IMR-90 (cell line): ENCODE measurements at regions not wholly inside any gene's neighbourhood (a gene's known extent, or its start where the extent isn't known, plus 50 kb on each side); places are given as distances from the start of the nearest gene placed in this dataset.

Source experiments
- ATAC-seq: fragments of 200-7000 bp; cut with Tn5 transposase; 2 replicates; pipeline ENCODE4 v1.9.1; 2020; ENCODE audit warnings: low read depth, mild to moderate bottlenecking, moderate library complexity
- BruUV-seq: library from RNA; stranded (reverse); fragments of 400-500 nt; replicated peaks from 2 replicates; lab custom pipeline; 2021; lab: Mats Ljungman, UMichigan
- CTCF ChIA-PET: fragments of 300-600 bp; formaldehyde crosslinking; extraction: SDS; loops from one replicate; lab custom pipeline; 2021; ENCODE audit warnings: antibody characterized with exemption; lab: Yijun Ruan, JAX
- POLR2A ChIA-PET: fragments of 300-600 bp; sonication (Branson Sonifier 250); formaldehyde crosslinking; loops from one replicate; lab custom pipeline; 2022; ENCODE audit warnings: antibody characterized with exemption; ENCODE audit not compliant: unreplicated experiment; lab: Charles Lee
- DNase-seq: peaks from one replicate; pipeline ENCODE4 v3.0.0; 2013
- H2AFZ ChIP-seq: replicated peaks from 2 replicates; pipeline ENCODE3; 2013; ENCODE audit warnings: low read length, mild to moderate bottlenecking; ENCODE audit not compliant: poor library complexity
- H2AK5ac ChIP-seq: 2 replicates; pipeline ENCODE4 v1.6.1; 2013; ENCODE audit warnings: low read depth, low read length, inconsistent platforms
- H2AK9ac ChIP-seq: replicated peaks from 2 replicates; pipeline ENCODE3; 2013; ENCODE audit warnings: mild to moderate bottlenecking, low read depth, low read length, moderate library complexity; ENCODE audit not compliant: poor library complexity
- H2BK120ac ChIP-seq: 2 replicates; pipeline ENCODE4 v1.6.1; 2013; ENCODE audit warnings: low read depth, low read length, inconsistent platforms
- H2BK15ac ChIP-seq: 3 replicates; pipeline ENCODE4 v1.6.1; 2013; ENCODE audit warnings: low read depth, low read length, inconsistent platforms
- H2BK20ac ChIP-seq: 2 replicates; pipeline ENCODE4 v1.6.1; 2013; ENCODE audit warnings: low read depth, mild to moderate bottlenecking, inconsistent platforms, low read length, moderate library complexity
- H2BK5ac ChIP-seq: 2 replicates; pipeline ENCODE4 v1.6.1; 2013; ENCODE audit warnings: mild to moderate bottlenecking, low read depth, low read length, inconsistent platforms; ENCODE audit not compliant: poor library complexity, severe bottlenecking
- H3K14ac ChIP-seq: replicated peaks from 2 replicates; pipeline ENCODE4 v1.6.1; 2013; ENCODE audit warnings: low read depth, low read length, inconsistent platforms
- H3K18ac ChIP-seq: 2 replicates; pipeline ENCODE4 v1.6.1; 2013; ENCODE audit warnings: low read depth, low read length, control low read depth
- H3K23ac ChIP-seq: 2 replicates; pipeline ENCODE4 v1.6.1; 2013; ENCODE audit warnings: low read depth, low read length, inconsistent platforms
- H3K27ac ChIP-seq: 2 replicates; pipeline ENCODE4 v1.5.1; 2013; ENCODE audit warnings: mild to moderate bottlenecking, control low read depth, low read length; ENCODE audit not compliant: insufficient read depth
- H3K27me3 ChIP-seq: 2 replicates; pipeline ENCODE4 v1.6.1; 2013; ENCODE audit warnings: low read length; ENCODE audit not compliant: control insufficient read depth, insufficient read depth
- H3K36me3 ChIP-seq: 2 replicates; pipeline ENCODE4 v1.6.1; 2013; ENCODE audit warnings: low read length, mixed read lengths; ENCODE audit not compliant: control insufficient read depth, insufficient read depth
- H3K4ac ChIP-seq: 2 replicates; pipeline ENCODE4 v1.6.1; 2013; ENCODE audit warnings: low read depth, low read length, inconsistent platforms
- H3K4me1 ChIP-seq: 2 replicates; pipeline ENCODE4 v1.6.1; 2013; ENCODE audit warnings: low read length, mixed read lengths; ENCODE audit not compliant: control insufficient read depth, insufficient read depth
- H3K4me2 ChIP-seq: 2 replicates; pipeline ENCODE4 v1.6.1; 2013; ENCODE audit warnings: low read depth, mild to moderate bottlenecking, control low read depth, low read length, moderate library complexity
- H3K4me3 ChIP-seq: 2 replicates; pipeline ENCODE4 v1.5.1; 2013; ENCODE audit warnings: low read depth, mild to moderate bottlenecking, control low read depth, low read length, moderate library complexity; ENCODE audit not compliant: insufficient read depth
- H3K56ac ChIP-seq: 2 replicates; pipeline ENCODE4 v1.6.1; 2013; ENCODE audit warnings: low read length, inconsistent platforms; ENCODE audit not compliant: insufficient read depth; ENCODE audit errors: extremely low read depth
- H3K79me1 ChIP-seq, 2 experiments: 2 replicates each; pipeline ENCODE4 v1.6.1; 2013; ENCODE audit warnings: low read length in 2 of 2, inconsistent platforms in 1 of 2, low read depth in 1 of 2
- H3K9ac ChIP-seq: 2 replicates; pipeline ENCODE4 v1.6.1; 2013; ENCODE audit warnings: low read depth, low read length, control low read depth
- H3K9me1 ChIP-seq: 2 replicates; pipeline ENCODE4 v1.6.1; 2013; ENCODE audit warnings: low read length, inconsistent platforms; ENCODE audit not compliant: insufficient read depth
- H3K9me3 ChIP-seq: 2 replicates; pipeline ENCODE4 v1.6.1; 2013; ENCODE audit warnings: low read length; ENCODE audit not compliant: control insufficient read depth, insufficient read depth
- H4K20me1 ChIP-seq: 2 replicates; pipeline ENCODE4 v1.6.1; 2013; ENCODE audit warnings: low read length, inconsistent platforms; ENCODE audit not compliant: insufficient read depth
- H4K5ac ChIP-seq: 2 replicates; pipeline ENCODE4 v1.6.1; 2013; ENCODE audit warnings: mild to moderate bottlenecking, low read depth, low read length, control low read depth
- H4K8ac ChIP-seq, 2 experiments: 2 replicates each; pipeline ENCODE4 v1.6.1; 2013; ENCODE audit warnings: low read depth in 2 of 2, low read length in 2 of 2, control low read depth in 1 of 2, inconsistent platforms in 1 of 2
- H4K91ac ChIP-seq: 2 replicates; pipeline ENCODE4 v1.6.1; 2013; ENCODE audit warnings: low read depth, low read length, inconsistent platforms; ENCODE audit not compliant: insufficient read depth
- BHLHE40 ChIP-seq: fragments of 150-350 bp; IDR thresholded peaks from 2 replicates; pipeline ENCODE4 v1.6.1; 2016; ENCODE audit warnings: mild to moderate bottlenecking, low read depth, low read length
- RFX5 ChIP-seq: IDR thresholded peaks from 2 replicates; pipeline ENCODE4 v1.8.0; 2012; ENCODE audit warnings: low read depth, mild to moderate bottlenecking, low read length, moderate library complexity
- WGBS, 2 experiments: methylation state at CpG; one replicate each; pipeline versions ENCODE4 v1.1.5 to v1.1.7; 2013; ENCODE audit warnings: missing lambda C conversion rate in 2 of 2; ENCODE audit not compliant: insufficient read length in 1 of 2; ENCODE audit errors: extremely low coverage in 2 of 2; 5-methylcytosine and 5-hydroxymethylcytosine counted together
- dilution Hi-C: fragments of 300-500 bp; cut with HindIII; formaldehyde crosslinking; loops from one replicate; pipeline ENCODE4 v1.14.3; 2018; ENCODE audit warnings: low sequenced_read_pairs; ENCODE audit not compliant: unreplicated experiment
- in situ Hi-C: fragments of 300-500 bp; cut with MboI; formaldehyde crosslinking; loops from 3 replicates; pipeline ENCODE4 v1.14.3; 2019; ENCODE audit warnings: low sequenced_read_pairs, inconsistent platforms, mixed read lengths
- intact Hi-C: fragments of 100-400 bp; cut with micrococcal nuclease; formaldehyde crosslinking; loops from 2 replicates; pipeline ENCODE4 v1.10.0; 2022

DNA sequence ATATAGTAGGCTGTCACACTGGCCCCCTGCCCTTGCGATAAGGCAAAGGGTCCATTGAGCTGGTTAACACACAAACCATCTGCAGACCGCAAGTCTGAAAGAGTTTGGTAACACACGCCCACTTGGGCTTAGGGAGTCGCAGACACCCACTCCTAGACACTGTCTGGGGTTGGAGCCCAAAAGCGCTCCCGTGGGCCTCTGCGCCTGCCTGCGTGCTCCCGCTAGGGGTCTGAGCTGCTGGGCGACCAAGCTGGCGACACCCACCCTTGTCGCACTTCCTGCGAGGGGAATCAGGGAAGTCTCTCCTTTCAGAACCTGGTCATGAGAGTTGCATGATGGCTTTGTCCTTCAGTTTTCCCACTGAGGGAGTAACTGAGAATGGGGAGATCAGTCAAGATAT lies 653.0 kb downstream of the HTR1B start:
- Histone ChIP-seq H3K9me3 (peaks cover 4% of the 10 kb centered on the region), H3K27ac (no peak overlapping the region), H3K79me1 (no peaks in the 10 kb centered on the region), H4K20me1 (no peaks in the 10 kb centered on the region), H3K36me3 (no peaks in the 10 kb centered on the region), H2BK5ac (no peak overlapping the region), H2BK15ac (no peak overlapping the region), H3K14ac (no peak overlapping the region), H2AFZ (no peak overlapping the region), H2AK9ac (no peak overlapping the region), H3K9ac (no peak overlapping the region), H3K4me1 (no peaks in the 10 kb centered on the region), H2AK5ac (no peak overlapping the region), H3K23ac (no peak overlapping the region), H3K27me3 (no peaks in the 10 kb centered on the region), H3K4me2 (no peak overlapping the region), H2BK20ac (no peak overlapping the region), H2BK120ac (no peak overlapping the region), H3K4ac (no peak overlapping the region), H4K8ac (no peak overlapping the region), H3K18ac (no peak overlapping the region), H3K56ac (no peak overlapping the region), H3K4me3 (no peak overlapping the region), H4K5ac (no peak overlapping the region), H4K91ac (no peak overlapping the region), H3K9me1 (no peaks in the 10 kb centered on the region)
- CTCF ChIA-PET, result no interaction called here
- in situ Hi-C loops (no loop called here), intact Hi-C loops (no loop called here), dilution Hi-C loops (no loop called here)
- TF ChIP-seq RFX5 (no peak), BHLHE40 (no peak)
- no TSS peak for BruUV-seq
- ATAC-seq, result no peak
- 92% methylated on average over 2 of the region's 13 CpGs; no CpG with 5 or more reads in 1 of the 2 experiments for WGBS, 2 experiments
- DNase-seq, result no peak
- POLR2A ChIA-PET, result no interaction called here
